ENCODE measurements at regions not wholly inside any gene's neighbourhood (a gene's known extent, or its start where the extent isn't known, plus 50 kb on each side); places are given as distances from the start of the nearest gene placed in this dataset.
"Not testable (repeated sequence)": the region's sequence is repeated elsewhere in the genome, so short reads cannot be mapped to it uniquely, and the experiment has no call there.

DNA sequence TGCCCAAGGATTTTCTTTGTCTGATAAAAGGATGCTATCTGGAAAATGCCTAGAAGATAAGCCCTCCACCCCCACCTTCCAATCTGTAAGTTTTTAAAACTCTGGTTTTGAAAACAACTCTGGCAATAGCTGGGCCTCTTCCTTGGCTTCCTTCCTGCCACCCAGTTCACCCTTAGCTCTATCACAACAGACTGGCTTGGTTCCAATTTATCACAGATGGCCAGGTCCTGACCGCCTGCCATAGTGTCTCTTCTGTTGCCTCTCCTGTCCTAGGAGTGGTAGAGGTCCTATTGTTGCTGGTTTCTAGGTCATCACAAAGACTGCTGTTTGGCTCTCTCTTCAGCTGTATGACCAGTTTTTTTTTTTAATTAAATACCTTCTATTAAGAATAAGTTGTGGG lies 1727.9 kb upstream of the SLC39A10 start:
- DNase-seq, result peak in 1 of 2 experiments; percentile 87

DNA sequence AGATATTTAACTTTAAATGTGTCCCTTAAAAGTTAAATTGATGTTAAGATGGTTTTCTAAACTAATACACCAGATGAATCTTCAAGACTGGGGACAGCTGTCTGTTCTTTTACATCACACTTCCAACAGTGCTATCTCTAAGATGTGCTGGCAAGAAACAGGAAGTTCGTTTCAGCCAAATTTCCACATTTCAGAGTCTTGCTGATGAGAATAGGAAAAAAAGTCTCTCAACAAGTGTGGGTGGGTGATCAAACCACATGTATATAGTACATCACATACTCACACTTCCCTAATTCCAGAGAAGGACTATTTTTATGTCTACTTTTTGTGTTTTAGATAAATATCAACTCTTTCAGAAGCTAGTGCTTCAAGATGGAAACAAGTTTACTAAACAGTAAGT lies 1712.8 kb upstream of the TMEFF2 start:
- no peak for DNase-seq

DNA sequence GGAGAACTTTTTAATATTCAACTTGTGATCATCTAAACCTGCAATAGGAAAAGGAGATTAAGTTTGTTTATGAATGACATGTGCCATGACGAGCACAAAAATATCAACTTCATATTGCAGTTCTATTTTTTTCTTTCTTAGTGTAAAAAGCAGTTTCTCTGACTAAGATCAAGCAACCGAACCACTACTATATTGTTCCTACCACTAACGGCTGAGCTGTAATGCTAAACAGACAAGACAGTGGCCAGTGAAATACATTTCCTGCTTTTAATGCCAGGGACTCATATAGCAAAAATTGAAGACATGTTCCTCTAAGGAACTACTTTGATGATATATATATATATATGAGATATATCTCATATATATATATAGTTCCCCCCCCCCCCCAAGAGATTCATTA lies 1705.6 kb upstream of the TMEFF2 start:
- DNase-seq, result no peak

DNA sequence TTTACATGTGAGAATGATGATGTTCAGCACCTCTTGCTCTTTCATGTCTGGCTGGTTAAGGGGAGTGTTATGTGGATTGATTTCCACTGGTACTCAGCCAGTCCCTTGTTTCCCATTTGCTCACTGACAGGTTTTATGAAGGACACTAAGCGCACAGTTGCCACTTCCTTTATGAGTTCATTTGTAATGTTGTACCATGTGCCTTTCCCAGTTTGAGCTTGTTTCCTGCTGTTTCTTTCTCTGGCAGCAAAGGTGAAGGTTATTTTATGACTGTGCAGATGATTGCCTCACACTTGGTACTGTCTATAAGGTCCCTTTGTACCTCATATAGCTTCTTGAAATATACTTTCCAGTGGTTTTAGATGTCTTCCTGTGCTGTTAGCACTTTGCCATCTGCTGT lies 1700.5 kb upstream of the TMEFF2 start:
- DNase-seq, result no peak

DNA sequence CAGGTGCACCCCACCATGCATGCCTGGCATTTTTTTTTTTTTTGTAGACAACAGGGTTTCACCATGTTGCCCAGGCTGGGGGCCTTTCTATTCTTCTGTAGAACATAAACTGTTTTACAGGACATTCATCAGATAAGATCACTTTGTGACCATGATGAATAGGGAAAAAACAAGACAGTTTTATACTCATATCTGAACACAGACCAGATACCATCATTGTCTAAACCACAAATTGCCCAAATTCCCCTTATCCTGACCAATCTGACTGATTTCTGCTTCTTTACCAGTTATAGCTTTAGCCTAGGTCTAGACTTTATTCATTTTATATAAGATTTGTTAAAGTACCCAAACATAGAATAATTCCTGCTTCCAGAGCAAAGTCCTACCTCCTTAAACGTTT lies 1699.3 kb upstream of the TMEFF2 start:
- DNase-seq, result no peak

DNA sequence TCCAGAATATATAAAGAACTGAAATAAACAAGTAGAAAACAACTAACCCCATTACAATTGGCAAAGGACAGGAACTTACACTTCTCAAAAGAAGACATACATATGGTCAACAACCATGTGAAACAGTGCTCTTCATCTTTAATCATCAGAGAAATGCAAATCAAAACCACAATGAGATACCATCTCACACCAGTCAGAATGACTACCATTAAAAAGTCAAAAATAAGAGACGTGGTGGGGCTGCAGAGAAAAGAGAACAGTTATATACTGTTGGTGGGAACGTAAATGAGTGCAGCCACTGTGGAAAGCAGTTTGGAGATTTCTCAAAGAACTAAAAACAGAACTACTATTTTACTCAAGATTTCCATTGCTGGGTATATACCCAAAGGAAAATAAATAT lies 1696.3 kb upstream of the TMEFF2 start:
- no peak for DNase-seq

DNA sequence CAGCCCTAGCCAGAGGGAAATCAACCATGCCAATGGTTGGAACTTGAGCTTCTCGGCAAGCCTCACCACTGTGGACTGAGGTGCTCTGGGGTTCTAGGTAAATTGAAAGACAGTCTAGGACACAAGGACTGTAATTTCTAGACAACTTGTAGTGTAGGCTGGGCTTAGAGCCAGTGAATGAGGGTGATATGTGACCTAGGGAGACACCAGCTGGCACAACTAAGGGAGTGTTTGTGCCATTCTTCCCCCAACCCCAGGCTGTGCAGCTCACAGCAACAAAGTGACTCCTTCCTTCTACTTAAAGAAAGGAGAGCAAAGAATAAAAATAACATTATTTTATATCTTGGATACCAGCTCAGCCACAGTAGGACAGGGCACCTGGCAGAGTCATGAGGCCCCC lies 1690.7 kb upstream of the TMEFF2 start:
- DNase-seq, result peak in 1 of 2 experiments; percentile 22

DNA sequence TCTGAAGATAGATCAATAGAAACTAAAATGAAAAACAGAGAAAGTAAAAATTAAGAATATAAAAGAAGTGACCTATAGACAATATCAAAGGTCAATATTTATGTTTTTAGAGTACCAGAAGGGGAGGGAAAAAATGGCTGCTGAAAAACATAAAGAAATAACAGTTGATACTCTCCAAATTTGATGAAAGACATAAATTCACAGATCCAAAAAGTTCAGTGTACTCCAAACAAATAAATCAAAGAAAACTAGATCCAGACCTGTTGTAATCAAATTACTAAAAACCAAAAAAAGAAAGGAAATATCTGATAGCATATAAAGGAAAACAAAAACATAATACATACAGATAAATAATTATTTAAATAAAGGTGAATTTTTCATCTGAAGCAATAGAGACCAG lies 1689.1 kb upstream of the TMEFF2 start:
- no peak for DNase-seq

DNA sequence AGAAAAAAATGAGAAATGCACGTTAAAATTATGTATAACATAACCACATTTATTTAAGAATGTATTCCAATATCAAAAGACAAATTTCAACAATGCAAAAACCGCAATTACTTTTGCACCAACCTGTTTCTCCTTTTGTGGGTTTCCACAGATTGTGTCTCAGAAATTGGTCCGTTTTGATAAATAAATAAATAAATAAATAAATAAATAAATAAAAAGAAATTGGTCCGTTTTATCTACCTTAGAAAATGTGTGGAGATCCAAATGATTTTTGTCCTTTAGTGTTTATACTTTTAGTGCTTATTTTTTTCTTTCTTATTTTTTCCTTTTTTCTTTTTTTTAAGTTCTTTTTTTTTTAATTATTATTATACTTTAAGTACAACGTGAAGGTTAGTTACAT lies 1682.2 kb upstream of the TMEFF2 start:
- no peak for DNase-seq

DNA sequence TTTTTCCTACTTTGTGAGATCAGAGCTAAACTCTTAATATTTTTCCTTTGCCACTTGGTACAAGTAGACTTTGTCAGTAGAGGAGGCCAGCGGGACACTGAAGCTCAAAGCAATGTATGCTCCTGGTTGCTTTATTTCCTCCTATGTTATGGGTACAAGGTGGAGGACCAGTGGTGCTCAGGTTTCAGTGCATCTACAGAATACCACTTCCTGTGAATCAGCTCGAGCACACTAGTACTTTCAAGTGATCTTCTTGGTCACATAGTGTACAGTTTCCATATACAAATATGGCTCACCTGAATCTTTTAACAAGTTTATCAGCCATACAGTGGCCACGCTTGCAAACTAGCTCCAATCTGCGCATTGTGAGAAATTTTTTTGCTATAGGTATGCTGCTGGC lies 1674.8 kb upstream of the TMEFF2 start:
- DNase-seq, result no peak

DNA sequence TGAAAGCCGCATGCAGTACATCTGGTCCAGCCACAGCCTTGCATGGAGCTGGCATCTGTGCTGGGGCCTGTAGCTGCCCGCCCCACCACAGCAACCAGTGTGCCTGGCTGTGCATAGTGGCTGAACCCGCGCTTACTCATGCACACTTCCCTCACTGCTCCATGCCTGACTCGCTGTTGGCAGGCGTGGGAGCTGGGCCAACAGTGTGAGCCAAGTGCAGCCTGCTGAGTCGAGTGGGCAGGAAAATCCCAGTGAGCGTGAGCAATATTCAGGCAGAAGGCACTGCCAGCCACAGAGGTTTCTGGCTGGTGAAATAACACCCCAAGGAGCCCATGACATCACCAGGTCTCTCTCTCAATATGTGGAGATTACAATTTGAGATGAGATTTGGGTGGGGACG lies 1674.1 kb upstream of the TMEFF2 start:
- peak; percentile 52 to 82 for DNase-seq

DNA sequence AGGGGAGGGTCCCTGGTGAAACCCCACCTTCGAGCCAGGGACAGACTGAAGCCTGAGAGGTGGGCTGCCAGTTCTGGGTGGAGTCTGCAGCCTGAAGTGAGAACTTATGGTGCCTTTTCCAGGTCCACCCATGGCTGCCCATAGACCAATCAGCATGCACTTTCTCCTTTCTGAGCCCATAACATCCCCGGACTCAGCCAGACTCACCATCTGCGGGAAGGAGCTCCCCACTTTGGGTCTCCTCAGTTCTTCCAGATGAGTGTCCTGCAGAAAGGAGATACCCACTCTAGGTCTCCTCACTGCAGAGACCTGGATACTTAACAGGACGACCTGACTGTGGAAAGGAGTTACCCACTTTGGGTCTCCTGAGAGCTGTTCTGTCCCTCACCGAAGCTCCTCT lies 1673.4 kb upstream of the TMEFF2 start:
- no peak for DNase-seq

DNA sequence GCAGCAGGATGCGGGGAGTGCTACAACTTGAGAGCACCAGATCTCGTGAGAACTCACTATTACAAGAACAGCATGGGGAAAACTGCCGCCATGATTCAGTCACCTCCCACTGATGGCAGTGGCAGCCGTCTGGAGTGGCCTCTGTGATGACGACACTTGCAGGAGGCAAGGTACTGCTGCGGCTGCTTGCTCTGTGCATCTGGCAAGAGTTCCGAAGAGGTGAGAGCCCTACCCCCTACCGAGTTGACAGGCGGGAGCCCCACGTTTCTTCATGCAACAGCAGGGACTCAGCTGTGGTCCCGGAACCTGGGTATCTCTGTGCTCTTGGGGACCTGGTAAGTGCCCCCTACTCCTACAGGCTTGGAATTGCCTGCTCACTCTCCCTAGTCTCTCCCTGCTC lies 1672.7 kb upstream of the TMEFF2 start:
- no peak for DNase-seq

DNA sequence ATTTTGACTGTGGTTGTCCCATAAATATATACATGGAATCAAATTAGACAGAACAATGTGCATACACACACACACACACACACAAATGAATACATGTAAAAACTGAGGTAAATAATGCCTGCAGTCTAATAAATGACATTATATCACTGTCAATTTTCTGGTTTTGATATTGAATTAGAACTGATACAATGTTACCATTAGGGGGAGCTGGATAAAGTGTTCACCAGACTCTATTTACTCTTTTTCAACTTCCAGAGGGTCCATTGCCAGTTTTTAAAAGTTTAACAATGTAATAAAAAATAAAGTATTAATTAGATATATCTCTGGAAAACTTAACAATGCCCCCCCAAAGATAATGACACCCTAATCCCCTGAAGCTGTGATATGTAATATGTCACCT lies 1666.8 kb upstream of the TMEFF2 start:
- DNase-seq, result no peak

DNA sequence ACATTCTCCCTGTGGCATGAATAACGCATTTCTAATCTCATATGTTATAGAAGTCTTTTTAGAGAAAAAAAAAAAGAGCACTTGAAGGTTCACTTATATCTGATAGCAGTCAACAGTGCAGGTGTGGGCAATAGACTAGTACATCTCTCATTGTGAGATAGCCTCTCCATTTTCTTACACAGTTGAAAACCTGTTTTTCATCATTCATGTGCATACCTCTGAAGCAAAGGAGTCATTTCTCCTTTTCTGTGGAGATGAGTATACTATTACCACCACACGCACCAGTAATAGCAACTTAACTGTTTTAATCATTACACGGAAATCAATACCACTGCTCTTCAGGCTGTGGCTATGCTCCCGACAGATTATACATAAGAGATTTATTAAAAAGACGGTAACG lies 1653.3 kb upstream of the TMEFF2 start:
- DNase-seq, result no peak

DNA sequence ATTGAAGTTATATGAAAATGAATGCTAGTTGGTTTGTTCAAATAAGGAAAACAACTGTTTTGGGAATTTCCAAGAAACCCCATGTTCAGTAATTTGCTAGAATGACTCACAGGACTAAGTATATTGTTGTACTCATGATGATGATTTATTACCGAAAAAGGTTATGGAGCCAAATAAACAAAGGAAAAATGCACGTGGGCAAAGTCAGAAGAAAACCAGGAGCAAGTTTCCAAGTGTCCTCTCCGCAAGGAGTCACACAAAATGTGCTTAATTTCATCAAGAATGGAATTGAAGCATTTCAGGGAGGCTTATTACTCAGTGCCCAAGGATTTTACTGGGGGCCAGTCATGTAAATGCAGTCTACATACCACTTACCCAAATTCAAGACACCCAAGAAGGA lies 1652.4 kb upstream of the TMEFF2 start:
- DNase-seq, result no peak

DNA sequence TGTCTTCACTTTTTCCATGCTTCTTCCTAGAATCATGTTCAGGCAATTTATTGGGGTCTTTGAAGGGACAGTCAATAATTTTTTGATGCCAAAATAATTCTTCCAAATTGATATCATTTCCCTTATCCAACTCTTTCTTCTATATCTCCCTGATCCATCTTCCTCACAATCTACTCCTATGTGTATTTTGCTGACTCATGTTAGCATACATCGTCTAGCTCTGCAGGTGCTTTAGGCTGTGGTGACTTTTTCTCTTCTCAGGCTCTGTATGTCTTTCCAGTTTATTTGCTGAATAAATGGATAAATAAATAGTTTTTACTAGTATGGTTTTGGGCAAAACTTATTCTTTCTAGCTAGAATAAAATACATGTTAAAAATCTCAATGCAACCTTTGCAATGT lies 1650.9 kb upstream of the TMEFF2 start:
- DNase-seq, result no peak

DNA sequence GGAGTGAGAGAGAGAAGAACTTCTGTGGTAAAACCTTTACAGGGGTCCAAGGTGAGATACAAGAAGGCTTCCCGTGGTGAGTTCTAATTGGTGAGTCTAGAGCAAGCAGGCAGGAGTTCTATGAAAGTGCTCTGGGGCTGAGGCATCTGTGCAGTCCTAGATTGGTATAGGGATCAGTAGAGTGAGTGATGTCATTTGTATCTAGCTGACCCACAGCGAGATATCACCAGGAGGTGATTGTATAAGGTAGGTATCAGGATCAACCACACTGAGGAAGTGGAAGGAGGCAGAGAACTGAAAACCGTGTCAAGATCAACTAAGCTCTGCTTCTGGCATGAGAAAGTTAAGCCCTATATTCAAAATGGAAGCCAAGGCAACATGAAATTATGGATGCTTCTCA lies 1648.9 kb upstream of the TMEFF2 start:
- no peak for DNase-seq

DNA sequence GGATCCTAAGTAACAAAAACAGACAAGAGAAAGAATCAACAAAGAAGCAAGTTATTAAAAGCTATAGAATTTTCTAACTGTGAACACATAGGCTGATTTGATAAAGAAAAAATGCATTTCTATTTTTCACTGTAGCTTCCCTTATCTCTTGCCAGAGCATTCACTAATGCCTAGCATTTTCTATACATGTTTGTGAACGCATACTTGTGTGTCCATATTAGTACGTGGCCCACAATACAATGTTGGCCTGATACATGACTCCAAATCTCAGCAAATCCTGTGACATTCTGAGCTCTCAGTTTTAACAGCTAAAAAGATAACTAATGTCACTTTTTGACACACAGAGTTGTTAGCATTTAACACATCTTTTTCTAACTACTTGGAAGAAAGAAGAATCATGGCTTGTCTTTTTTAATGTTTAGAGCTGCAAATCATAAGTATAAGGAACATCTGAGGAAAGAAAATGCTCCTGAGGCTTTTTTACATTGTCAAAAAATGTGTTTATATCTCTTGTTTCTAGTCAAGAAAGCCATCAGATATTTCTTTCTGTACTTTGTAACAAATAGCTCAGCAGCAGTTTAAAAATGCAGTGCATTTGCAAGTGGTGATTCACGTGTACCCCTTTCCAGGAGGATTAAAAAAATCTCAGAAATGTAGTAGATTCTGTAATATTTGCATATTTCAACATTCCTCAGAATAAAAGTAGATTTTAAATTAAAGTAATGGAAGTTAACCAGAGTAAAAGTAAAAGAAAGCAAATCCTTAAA lies 1646.8 kb upstream of the TMEFF2 start:
- DNase-seq, result no peak

DNA sequence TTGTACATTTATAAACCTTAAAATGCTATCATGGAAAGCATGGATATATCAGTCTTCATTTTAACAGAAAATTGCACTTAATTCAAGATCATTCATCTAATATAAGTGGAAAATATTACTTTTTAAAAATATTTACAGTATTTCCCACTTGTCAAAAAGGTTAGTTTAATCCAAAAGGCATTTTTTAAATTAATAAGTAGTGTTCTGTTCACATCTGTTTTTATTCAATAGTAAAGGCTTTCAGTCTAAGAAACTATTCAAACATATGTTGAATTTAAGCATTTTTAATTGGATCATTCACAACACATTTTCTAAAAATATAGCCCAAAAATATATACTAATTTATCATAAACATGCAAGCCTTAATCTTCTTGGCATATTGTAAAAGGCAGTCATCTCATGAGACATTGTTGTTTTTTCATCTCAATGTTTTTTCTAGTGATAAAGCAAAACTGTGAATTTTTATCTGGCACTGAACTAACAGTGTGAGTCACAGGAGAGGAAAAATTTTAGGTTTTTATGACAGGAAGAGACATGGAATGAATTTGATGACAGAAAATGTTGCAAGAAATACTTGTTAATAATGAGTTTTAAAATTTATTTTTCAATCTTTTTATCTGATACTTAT lies 1642.5 kb upstream of the TMEFF2 start:
- no peak for DNase-seq

DNA sequence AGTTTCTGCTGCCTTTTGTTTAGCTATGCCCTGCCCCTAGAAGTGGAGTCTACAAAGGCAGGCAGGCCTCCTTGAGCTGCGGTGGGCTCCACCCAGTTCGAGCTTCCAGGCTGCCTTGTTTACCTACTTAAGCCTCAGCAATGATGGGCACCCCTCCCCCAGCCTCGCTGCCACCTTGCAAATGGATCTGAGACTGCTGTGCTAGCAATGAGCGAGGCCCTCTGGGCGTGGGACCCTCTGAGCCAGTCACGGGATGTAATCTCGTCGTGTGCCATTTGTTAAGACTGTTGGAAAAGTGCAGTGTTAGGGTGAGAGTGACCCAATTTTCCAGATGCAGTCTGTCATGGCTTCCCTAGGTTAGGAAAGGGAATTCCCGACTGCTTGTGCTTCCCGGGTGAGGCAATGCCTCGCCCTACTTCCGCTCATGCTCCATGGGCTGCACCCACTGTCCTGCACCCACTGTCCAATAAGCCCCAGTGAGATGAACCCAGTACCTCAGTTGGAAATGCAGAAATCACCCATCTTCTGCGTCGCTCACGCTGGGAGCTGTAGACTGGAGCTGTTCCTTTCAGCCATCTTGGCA lies 1641.8 kb upstream of the TMEFF2 start:
- not testable (repeated sequence) for DNase-seq

DNA sequence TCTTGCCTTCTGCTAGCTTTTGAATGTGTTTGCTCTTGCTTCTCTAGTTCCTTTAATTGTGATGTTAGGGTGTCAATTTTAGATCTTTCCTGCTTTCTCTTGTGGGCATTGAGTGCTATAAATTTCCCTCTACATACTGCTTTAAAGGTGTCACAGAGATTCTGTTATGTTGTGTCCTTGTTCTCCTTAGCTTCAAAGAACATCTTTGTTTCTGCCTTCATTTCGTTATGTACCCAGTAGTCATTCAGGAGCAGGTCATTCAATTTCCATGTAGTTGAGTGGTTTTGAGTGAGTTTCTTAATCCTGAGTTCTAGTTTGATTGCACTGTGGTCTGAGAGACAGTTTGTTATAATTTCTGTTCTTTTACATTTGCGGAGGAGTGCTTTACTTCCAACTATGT lies 1639.2 kb upstream of the TMEFF2 start:
- not testable (repeated sequence) for DNase-seq

DNA sequence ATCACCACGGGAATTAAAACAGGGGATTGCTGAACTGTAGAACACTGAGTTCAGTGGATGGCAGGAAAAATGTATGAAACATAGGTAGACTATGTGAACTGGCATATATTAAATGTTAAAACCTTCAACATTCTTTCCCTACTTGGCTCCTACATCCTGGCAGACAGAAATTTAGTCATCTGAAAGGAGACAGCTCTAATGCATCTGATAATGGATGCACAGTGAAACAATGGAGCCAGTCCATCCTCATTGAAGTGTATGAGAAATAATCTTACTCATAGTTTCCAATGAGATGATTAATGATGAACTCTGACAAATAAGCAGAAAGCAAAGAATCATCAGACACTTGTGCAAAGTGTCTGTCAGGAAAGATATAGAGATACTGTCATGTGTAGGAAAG lies 1629.7 kb upstream of the TMEFF2 start:
- DNase-seq, result no peak

DNA sequence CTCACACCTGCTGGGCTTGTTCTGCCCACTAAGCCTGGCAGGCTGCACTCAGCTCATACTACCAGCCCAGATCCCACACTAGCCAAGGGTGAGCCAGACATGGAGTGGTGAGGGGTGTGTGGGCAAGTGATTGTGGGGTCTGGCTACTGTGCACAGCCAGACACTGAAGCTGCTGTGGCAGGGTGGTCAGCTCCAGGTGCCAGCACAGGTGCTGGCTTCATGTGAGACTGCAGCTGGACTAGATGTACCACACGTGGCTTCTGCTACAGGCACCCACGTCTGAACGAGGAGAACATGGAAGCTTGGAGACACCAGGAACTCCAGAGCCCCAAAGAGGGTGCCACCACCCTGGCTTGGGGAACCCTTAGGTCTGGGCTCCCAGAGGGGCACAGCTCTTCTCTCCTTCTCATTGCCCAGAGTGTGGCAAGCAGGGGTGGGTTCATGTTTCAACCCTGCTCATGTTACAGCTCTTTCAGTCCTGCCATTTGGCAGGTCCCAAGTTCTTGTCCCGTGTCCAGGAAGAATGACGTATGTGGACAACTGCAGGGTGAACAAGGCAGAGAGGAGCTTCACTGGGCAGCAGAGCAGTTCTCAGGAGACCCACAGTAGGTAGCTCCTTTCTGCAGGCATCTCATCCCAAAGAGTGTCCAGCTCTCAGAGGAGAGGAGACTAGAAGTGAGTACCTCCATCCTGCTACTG lies 1624.2 kb upstream of the TMEFF2 start:
- no peak for DNase-seq
